NT2/D1 (cell line): ENCODE measurements at regions not wholly inside any gene's neighbourhood (a gene's known extent, or its start where the extent isn't known, plus 50 kb on each side); places are given as distances from the start of the nearest gene placed in this dataset.

ENCODE experiments used
- SUZ12 ChIP-seq: IDR thresholded peaks from 2 replicates; pipeline ENCODE4 v1.6.1; 2011; ENCODE audit not compliant: insufficient read length, insufficient read depth; ENCODE audit errors: extremely low read depth
- YY1 ChIP-seq: IDR thresholded peaks from 2 replicates; pipeline ENCODE4 v1.6.1; 2011; ENCODE audit not compliant: insufficient read length, insufficient read depth
- ZNF274 ChIP-seq: IDR thresholded peaks from 2 replicates; pipeline ENCODE4 v1.6.1; 2011; ENCODE audit warnings: mild to moderate bottlenecking, low read depth, low read length

DNA sequence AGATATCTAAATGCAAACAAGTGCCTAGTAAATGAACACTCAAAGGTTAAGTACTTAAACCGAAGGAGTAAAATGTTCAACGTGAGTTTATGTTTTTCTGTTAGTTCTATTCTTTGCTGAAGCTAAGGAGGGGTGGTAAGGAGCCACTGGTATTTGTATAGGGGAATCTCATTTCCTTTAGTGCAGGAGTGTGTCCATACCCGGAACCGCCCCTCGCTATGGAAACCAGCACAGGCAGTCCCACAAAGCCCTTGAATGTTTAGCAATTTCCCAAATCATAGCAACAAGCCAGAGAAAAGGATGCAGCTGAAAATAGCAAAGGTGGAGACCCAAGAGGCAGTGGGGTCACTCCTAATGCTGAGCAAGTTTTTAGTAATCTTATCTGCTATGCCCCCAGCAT lies 78.8 kb upstream of the STK32A start:
- TF ChIP-seq SUZ12, result no peak
- TF ChIP-seq YY1, result no peak
- no peak for TF ChIP-seq ZNF274
